ENCODE measurements at regions not wholly inside any gene's neighbourhood (a gene's known extent, or its start where the extent isn't known, plus 50 kb on each side); places are given as distances from the start of the nearest gene placed in this dataset.

GRCh38 chr4:153034681-153035080 lies 98.6 kb downstream of the FHDC1 start:
- no peak overlapping the region for H3K4me3 ChIP-seq
- no peak for DNase-seq
- H3K27me3 ChIP-seq = no peaks in the 10 kb centered on the region
- H3K9me3 ChIP-seq = no peaks in the 10 kb centered on the region
- H3K36me3 ChIP-seq = no peaks in the 10 kb centered on the region

GRCh38 chr4:153036931-153037482 lies 100.9 kb downstream of the FHDC1 start:
- no peak for DNase-seq
- Histone ChIP-seq H3K9me3 (no peaks in the 10 kb centered on the region), H3K4me3 (no peak overlapping the region), H3K36me3 (no peaks in the 10 kb centered on the region), H3K27me3 (no peaks in the 10 kb centered on the region)

- Histone ChIP-seq H3K36me3 (no peaks in the 10 kb centered on the region), H3K4me3 (no peak overlapping the region), H3K27me3 (no peaks in the 10 kb centered on the region), H3K9me3 (no peaks in the 10 kb centered on the region)
- DNase-seq = no peak
These were observed 102.6 kb downstream of the FHDC1 start for GRCh38 chr4:153038623-153039311.

- H3K36me3 ChIP-seq = no peaks in the 10 kb centered on the region
- H3K4me3 ChIP-seq = no peak overlapping the region
These were observed 103.5 kb downstream of the FHDC1 start for GRCh38 chr4:153039542-153040185.

GRCh38 chr4:153040677-153041076 lies 104.6 kb downstream of the FHDC1 start:
- H3K9me3 ChIP-seq = no peaks in the 10 kb centered on the region
- no peak for DNase-seq
- H3K27me3 ChIP-seq = no peaks in the 10 kb centered on the region
- H3K4me3 ChIP-seq = no peak overlapping the region
- no peaks in the 10 kb centered on the region for H3K36me3 ChIP-seq

More at GRCh38 chr4:153039542-153040185, 103.5 kb downstream of the FHDC1 start:
- no peaks in the 10 kb centered on the region for H3K27me3 ChIP-seq
- DNase-seq = no peak
- no peaks in the 10 kb centered on the region for H3K9me3 ChIP-seq

- no peak overlapping the region for H3K4me3 ChIP-seq
- no peak for DNase-seq
- no peaks in the 10 kb centered on the region for H3K9me3 ChIP-seq
- H3K27me3 ChIP-seq = no peaks in the 10 kb centered on the region
- H3K36me3 ChIP-seq = no peaks in the 10 kb centered on the region
These were observed 107.9 kb downstream of the FHDC1 start for GRCh38 chr4:153044036-153044435.

GRCh38 chr4:153045111-153045982 lies 109.2 kb downstream of the FHDC1 start:
- Histone ChIP-seq H3K36me3 (no peaks in the 10 kb centered on the region), H3K9me3 (no peaks in the 10 kb centered on the region), H3K4me3 (no peak overlapping the region), H3K27me3 (no peaks in the 10 kb centered on the region)
- DNase-seq = no peak

- H3K9me3 ChIP-seq = no peaks in the 10 kb centered on the region
- no peaks in the 10 kb centered on the region for H3K36me3 ChIP-seq
- H3K4me3 ChIP-seq = no peak overlapping the region
- no peak for DNase-seq
- no peaks in the 10 kb centered on the region for H3K27me3 ChIP-seq
These were observed 122.5 kb downstream of the FHDC1 start for GRCh38 chr4:153058671-153059060.

- no peak for DNase-seq
- no peaks in the 10 kb centered on the region for H3K36me3 ChIP-seq
- no peaks in the 10 kb centered on the region for H3K9me3 ChIP-seq
- H3K27me3 ChIP-seq = no peaks in the 10 kb centered on the region
- H3K4me3 ChIP-seq = no peak overlapping the region
These were observed 124.1 kb downstream of the FHDC1 start for GRCh38 chr4:153060196-153060595.

- no peak for DNase-seq
- Histone ChIP-seq H3K36me3 (no peaks in the 10 kb centered on the region), H3K27me3 (no peaks in the 10 kb centered on the region), H3K9me3 (no peaks in the 10 kb centered on the region), H3K4me3 (no peak overlapping the region)
These were observed 125.8 kb downstream of the FHDC1 start for GRCh38 chr4:153061971-153062370.

- no peak for DNase-seq
- H3K36me3 ChIP-seq = no peaks in the 10 kb centered on the region
- H3K9me3 ChIP-seq = no peaks in the 10 kb centered on the region
- no peak overlapping the region for H3K4me3 ChIP-seq
- H3K27me3 ChIP-seq = no peaks in the 10 kb centered on the region
These were observed 126.6 kb downstream of the FHDC1 start for GRCh38 chr4:153062652-153063168.

GRCh38 chr4:153063490-153063889 lies 127.4 kb downstream of the FHDC1 start:
- no peaks in the 10 kb centered on the region for H3K9me3 ChIP-seq
- no peak overlapping the region for H3K4me3 ChIP-seq
- H3K36me3 ChIP-seq = no peaks in the 10 kb centered on the region
- H3K27me3 ChIP-seq = no peaks in the 10 kb centered on the region
- DNase-seq = no peak

- no peak for DNase-seq
- Histone ChIP-seq H3K9me3 (no peaks in the 10 kb centered on the region), H3K4me3 (no peak overlapping the region), H3K27me3 (no peaks in the 10 kb centered on the region), H3K36me3 (no peaks in the 10 kb centered on the region)
These were observed 128.4 kb downstream of the FHDC1 start for GRCh38 chr4:153064571-153064970.

GRCh38 chr4:153065276-153065675 lies 129.2 kb downstream of the FHDC1 start:
- Histone ChIP-seq H3K36me3 (no peaks in the 10 kb centered on the region), H3K9me3 (no peaks in the 10 kb centered on the region), H3K4me3 (no peak overlapping the region), H3K27me3 (no peaks in the 10 kb centered on the region)
- DNase-seq = no peak

GRCh38 chr4:153067376-153067775 lies 131.3 kb downstream of the FHDC1 start:
- Histone ChIP-seq H3K4me3 (no peak overlapping the region), H3K9me3 (no peaks in the 10 kb centered on the region)
- DNase-seq = no peak

GRCh38 chr4:153068751-153069150 lies 132.6 kb downstream of the FHDC1 start:
- H3K36me3 ChIP-seq = no peaks in the 10 kb centered on the region
- no peak for DNase-seq
- no peaks in the 10 kb centered on the region for H3K27me3 ChIP-seq
- H3K4me3 ChIP-seq = no peak overlapping the region
- H3K9me3 ChIP-seq = no peaks in the 10 kb centered on the region

More at GRCh38 chr4:153067376-153067775, 131.3 kb downstream of the FHDC1 start:
- no peaks in the 10 kb centered on the region for H3K27me3 ChIP-seq
- no peaks in the 10 kb centered on the region for H3K36me3 ChIP-seq

Measured in MG63 (cell line).